ENCODE measurements at regions not wholly inside any gene's neighbourhood (a gene's known extent, or its start where the extent isn't known, plus 50 kb on each side); places are given as distances from the start of the nearest gene placed in this dataset.
"Not testable (repeated sequence)": the region's sequence is repeated elsewhere in the genome, so short reads cannot be mapped to it uniquely, and the experiment has no call there.

DNA sequence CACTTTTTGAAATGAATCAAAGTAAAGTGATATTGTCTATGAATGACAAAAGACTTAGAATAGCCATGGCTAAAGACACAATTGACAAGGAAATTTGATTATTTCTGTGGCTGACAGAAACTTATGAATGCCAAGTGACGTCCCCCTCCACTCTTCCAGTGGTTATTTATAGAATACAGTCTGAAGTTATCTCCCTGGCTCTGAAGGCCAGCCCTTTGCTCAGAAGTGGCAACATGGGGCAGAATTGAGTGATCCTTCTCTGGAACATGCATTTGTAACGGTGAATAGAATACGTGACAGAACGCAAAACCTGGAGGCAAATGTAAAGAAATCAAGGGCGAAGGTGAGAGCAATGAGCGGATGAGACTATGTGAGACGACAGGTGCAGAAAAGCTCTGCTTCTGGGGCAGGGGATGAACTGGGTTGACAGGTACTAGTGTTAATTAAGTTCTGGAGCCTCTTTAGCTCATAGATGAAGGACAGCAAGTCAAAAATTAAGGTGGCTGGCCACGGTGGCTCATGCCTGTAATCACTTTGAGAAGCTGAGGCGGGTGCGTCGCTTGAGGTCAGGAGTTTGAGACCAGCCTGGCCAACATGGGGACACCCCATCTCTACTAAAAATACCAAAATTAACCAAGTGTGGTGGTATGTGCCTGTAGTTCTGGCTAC lies 585.7 kb upstream of the B3GAT1 start:
- Mint-ChIP-seq H3K36me3 (no peaks in the 10 kb centered on the region), H3K9me3 (no peaks in the 10 kb centered on the region), H3K27ac (no peak overlapping the region), H3K4me1 (no peaks in the 10 kb centered on the region), H3K27me3 (peaks cover 17% of the 10 kb centered on the region), H3K4me3 (no peak overlapping the region)

DNA sequence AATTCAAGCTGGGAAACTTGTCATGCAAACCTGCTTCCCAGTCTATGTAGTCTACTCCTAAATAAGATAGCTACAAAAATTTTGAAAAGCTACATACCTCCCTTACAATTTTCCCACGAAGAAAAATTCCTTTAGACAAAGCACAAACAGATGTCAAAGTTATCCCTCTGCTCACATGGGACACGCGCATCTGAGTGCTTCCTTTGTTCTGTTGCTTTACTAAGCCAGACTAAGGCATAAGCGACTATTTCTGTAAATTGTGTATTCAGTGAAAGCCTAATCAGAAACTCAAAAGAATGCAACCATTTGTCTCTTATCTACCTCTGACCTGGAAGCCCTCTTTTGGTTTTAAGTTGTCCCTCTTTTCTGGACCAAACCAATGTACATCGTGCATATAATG lies 583.7 kb upstream of the B3GAT1 start:
- Mint-ChIP-seq H3K36me3 (no peaks in the 10 kb centered on the region), H3K27ac (no peak overlapping the region), H3K9me3 (no peaks in the 10 kb centered on the region), H3K4me3 (no peak overlapping the region), H3K4me1 (no peaks in the 10 kb centered on the region), H3K27me3 (peaks cover 19% of the 10 kb centered on the region)

DNA sequence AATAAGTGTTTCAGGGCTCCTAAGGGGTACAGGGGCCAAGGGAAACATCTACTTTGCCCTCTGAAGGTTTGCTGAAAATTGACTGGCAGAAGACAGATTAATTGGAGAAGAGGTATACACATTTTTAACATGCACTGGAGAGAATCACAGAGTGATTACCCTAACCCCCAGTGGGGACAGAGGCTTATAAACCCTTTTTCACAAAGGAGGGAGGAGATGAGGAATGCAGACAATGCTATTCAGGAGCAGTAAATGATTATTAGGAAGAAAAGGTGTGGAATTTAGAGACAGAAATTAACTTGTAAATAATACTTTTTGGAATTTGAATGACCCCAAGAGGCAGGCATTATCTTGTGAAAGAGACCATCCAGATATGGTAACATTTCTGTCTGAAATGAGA lies 582.4 kb upstream of the B3GAT1 start:
- no peaks in the 10 kb centered on the region for H3K36me3 Mint-ChIP-seq
- H3K27ac Mint-ChIP-seq, result no peak overlapping the region
- no peaks in the 10 kb centered on the region for H3K9me3 Mint-ChIP-seq
- H3K27me3 Mint-ChIP-seq, result peaks cover 19% of the 10 kb centered on the region
- H3K4me3 Mint-ChIP-seq, result no peak overlapping the region
- no peaks in the 10 kb centered on the region for H3K4me1 Mint-ChIP-seq

DNA sequence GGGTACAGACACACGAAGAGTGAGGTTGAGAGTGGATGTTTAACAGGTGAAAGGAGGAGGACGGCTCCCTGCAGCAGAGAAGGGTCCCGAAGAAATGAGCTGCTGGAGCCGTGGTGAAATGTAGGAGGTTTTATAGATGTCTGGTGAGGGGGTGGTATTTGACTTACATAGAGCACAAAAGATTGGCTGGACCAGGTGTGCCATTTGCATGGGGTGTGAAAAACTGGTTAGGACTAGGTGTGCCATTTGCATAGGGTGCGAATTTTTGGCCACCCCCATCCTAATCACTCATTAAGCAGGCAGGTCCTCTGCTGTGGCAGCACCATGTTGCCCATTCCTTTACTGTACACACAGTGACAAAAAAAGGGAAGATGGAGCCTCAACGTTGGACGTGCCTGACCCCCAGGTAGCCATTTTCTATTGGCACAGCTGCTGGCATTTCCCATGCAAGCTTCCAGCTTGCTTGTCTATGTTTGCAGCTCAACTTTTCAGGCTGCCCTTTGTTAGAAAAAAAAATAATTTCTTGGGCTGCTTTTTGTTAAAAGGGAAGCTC lies 581.7 kb upstream of the B3GAT1 start:
- Mint-ChIP-seq H3K9me3 (no peaks in the 10 kb centered on the region), H3K4me3 (no peak overlapping the region), H3K27me3 (peaks cover 21% of the 10 kb centered on the region), H3K36me3 (no peaks in the 10 kb centered on the region), H3K4me1 (no peaks in the 10 kb centered on the region), H3K27ac (no peak overlapping the region)

DNA sequence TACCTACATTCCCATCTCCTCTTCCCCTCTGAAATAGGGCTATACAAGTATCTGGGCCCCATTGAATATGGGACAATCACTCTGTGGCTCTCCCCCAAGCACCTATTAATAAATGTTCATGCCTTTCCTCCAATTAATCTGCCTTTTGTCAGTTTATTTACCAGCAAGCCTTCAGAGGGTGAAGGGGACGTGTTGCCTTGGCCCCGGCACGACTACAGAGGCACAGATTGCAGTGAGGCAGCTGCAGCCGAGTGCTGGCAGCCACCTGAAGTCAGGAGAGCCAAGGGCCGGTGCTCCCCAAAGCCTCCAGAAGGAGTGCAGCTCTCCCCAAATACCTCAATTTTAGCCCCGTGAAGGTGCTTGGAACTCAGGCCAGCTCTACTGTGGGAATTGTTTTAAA lies 580.9 kb upstream of the B3GAT1 start:
- H3K4me3 Mint-ChIP-seq, result no peak overlapping the region
- peaks cover 21% of the 10 kb centered on the region for H3K27me3 Mint-ChIP-seq
- no peaks in the 10 kb centered on the region for H3K4me1 Mint-ChIP-seq
- H3K9me3 Mint-ChIP-seq, result no peaks in the 10 kb centered on the region
- H3K27ac Mint-ChIP-seq, result no peak overlapping the region
- no peaks in the 10 kb centered on the region for H3K36me3 Mint-ChIP-seq

DNA sequence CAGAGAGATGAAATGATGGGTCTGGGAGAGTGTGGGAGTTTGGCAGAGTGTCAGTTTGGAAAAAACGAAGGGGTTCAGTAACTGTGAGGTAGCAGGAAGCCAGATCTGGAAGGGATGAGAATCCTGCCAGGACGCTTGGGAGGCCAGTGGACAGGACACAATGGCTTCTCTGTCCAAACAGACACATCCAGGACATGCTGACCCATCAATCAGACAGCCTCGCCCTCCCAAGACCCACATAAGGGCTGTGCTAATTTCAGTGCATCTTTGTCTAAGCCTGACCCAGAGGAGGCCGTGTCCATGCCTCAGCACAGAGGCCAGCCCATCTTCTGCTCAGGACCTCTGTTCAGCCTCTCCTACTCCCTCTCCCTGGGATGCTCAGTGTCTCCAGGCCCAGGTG lies 576.5 kb upstream of the B3GAT1 start:
- Mint-ChIP-seq H3K27me3 (peaks cover 18% of the 10 kb centered on the region), H3K4me3 (no peak overlapping the region)

DNA sequence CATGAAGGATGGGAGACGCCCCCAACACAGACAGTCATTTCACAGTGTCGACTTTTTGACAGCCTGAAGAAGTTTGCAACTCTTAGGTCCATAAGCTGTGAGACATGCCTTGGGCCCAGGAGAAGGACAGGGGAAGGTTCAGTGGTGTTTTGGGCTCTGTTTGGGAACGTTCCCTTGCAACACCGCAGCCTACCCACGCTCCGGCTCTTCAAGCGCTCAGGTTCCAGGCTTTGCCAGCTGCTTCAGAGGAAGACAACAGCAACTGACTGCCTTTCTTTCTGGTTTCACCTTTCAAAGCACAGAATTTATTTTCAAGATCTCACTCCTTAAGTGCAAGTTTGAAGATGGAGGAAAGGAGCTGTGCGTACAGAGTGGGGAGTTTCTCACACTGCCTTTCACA lies 575.8 kb upstream of the B3GAT1 start:
- H3K27ac Mint-ChIP-seq, result no peak overlapping the region
- H3K36me3 Mint-ChIP-seq, result no peaks in the 10 kb centered on the region
- H3K27me3 Mint-ChIP-seq, result peaks cover 13% of the 10 kb centered on the region
- peaks cover 8% of the 10 kb centered on the region for H3K4me1 Mint-ChIP-seq
- no peaks in the 10 kb centered on the region for H3K9me3 Mint-ChIP-seq
- H3K4me3 Mint-ChIP-seq, result no peak overlapping the region

More for the DNA sequence above, 576.5 kb upstream of the B3GAT1 start:
- Mint-ChIP-seq H3K36me3 (no peaks in the 10 kb centered on the region), H3K27ac (no peak overlapping the region), H3K4me1 (peaks cover 8% of the 10 kb centered on the region), H3K9me3 (no peaks in the 10 kb centered on the region)

DNA sequence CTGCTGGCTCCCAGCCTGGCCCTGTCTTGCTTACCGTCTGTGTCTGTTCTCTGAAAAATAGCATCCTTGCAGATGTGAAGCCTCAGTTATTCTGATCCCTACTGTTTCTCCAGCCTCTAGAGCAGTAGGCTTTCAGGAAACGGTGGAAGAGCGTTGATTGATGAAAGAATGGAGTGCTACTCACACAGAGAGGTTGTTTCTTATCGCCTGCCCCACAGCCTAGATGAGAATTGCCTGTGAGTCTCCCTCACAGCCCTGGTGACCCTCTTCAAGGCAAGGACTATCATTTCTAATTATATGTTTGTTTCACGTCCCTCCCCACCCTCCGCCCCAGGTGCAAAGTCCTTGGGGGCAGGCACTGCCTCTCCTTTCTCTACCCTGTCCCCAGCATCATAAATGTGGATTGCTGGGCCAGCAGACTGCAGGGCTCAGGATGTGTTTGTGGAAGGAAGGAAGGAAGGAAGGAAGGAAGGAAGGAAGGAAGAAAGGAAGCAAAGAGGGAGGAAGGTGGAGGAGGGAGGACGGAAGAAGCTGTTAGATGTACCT lies 575.3 kb upstream of the B3GAT1 start:
- no peak overlapping the region for H3K4me3 Mint-ChIP-seq
- H3K4me1 Mint-ChIP-seq, result peaks cover 8% of the 10 kb centered on the region
- peaks cover 12% of the 10 kb centered on the region for H3K27me3 Mint-ChIP-seq
- H3K36me3 Mint-ChIP-seq, result no peaks in the 10 kb centered on the region
- no peak overlapping the region for H3K27ac Mint-ChIP-seq
- H3K9me3 Mint-ChIP-seq, result no peaks in the 10 kb centered on the region

DNA sequence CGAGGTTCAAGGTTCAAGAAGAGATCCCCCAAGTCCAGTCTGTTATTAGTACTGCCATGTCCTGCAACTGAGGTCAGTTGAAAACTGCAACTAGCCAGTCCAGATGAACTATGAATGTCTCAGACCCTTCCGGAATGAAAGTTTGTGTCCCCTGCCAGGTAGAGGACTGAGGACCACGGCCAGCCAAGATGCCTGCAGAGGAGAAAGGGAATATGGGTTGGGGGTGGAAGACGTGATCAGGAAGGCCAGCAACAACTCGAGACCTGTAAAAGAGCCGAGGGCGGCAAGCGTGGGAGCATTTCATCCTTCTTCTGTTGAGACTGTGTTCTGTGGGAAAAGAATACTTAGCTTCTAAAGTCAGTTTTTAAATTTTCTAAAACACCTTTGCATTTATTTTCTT lies 572.4 kb upstream of the B3GAT1 start:
- Mint-ChIP-seq H3K9me3 (no peaks in the 10 kb centered on the region), H3K4me1 (peaks cover 8% of the 10 kb centered on the region), H3K27ac (no peak overlapping the region), H3K4me3 (no peak overlapping the region), H3K36me3 (no peaks in the 10 kb centered on the region), H3K27me3 (peaks cover 13% of the 10 kb centered on the region)

DNA sequence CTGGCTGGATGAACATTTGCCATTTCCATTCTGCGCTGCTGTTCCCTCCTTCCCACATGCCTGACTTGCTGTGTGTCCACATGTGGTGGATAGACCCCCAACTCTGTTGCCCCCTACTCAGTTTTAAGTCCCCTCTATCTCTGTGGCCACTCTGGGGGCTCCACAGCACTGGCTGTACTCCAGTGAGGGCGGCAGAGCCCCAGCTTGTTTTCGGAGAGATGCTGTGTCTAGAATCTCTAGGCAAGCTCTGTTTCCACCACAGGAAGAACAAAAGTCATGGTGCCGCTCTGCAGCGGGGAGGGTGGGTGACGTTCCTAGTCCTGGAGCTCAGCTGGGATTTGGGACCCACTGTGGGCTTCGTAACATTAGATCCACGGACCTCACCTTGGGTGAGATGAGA lies 570.4 kb upstream of the B3GAT1 start:
- H3K4me1 Mint-ChIP-seq, H3K36me3 Mint-ChIP-seq, H3K4me3 Mint-ChIP-seq, H3K9me3 Mint-ChIP-seq, H3K27ac Mint-ChIP-seq: not testable (repeated sequence)
- H3K27me3 Mint-ChIP-seq, result peaks cover 11% of the 10 kb centered on the region

DNA sequence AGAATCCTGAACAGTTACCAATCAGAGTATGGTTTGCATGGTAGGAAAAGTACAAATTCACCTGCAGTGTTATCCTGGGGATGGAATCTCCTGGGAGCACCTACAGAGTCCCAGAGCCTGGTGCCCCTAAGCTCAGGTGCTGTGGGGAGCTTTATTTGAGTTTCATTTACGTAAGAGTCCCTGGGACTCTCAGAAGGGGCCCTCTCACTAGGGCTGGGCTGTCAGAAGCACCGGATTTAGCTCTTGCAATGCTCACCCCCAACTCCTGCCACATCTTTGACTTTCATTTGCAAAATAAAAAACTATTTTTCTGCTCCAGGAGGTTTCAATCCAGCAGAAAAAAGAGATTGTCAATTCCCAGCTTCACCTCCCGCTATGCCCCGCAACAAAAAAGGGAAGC lies 569.8 kb upstream of the B3GAT1 start:
- Mint-ChIP-seq H3K4me1 (peaks cover 8% of the 10 kb centered on the region), H3K36me3 (no peaks in the 10 kb centered on the region), H3K4me3 (no peak overlapping the region), H3K27ac (no peak overlapping the region), H3K9me3 (no peaks in the 10 kb centered on the region), H3K27me3 (peaks cover 11% of the 10 kb centered on the region)

DNA sequence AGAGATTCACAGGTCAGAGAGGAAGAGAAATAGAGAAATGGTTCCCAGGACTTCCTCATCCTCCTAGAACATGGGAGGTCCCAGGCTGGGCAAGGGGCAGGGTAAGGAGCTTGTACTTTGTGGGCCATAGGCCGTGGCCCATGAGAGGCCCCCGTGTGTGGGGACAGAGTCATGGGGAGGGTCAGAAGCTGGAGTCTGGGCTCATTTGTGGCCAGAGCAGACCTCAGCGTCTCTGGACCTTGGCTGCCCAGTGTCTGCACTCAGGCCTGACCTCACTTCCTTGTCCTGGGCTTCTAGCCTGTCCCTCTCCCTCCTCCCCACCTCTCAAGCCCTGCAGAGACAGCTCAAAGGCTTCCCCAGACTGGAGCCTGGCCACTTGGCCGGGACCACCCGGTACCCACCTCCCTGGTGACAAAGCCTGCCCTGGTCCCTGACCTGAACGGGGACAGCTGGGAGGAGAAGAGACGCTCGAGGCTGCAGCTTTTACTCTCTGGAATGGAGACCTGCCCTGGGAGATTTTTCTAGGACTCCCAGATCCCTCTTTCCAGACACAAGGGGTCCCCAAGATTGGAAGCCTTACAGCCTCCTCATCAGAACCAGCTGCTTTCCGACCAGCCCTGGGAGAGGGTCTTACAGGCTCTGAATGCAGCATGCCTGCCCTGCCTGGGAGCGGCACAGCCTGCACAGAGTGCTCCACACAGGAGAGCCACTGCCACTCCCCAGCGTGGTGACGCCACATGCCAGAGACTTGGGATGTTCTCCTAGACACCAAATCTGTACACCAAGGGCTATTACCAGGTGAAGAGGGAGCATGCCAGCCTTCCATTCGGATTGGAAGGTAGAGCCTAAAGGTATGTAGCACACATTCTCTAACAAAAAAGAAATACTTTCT lies 569.0 kb upstream of the B3GAT1 start:
- peaks cover 8% of the 10 kb centered on the region for H3K4me1 Mint-ChIP-seq
- H3K36me3 Mint-ChIP-seq, result no peaks in the 10 kb centered on the region
- peaks cover 11% of the 10 kb centered on the region for H3K27me3 Mint-ChIP-seq
- no peaks in the 10 kb centered on the region for H3K9me3 Mint-ChIP-seq
- no peak overlapping the region for H3K27ac Mint-ChIP-seq
- no peak overlapping the region for H3K4me3 Mint-ChIP-seq

DNA sequence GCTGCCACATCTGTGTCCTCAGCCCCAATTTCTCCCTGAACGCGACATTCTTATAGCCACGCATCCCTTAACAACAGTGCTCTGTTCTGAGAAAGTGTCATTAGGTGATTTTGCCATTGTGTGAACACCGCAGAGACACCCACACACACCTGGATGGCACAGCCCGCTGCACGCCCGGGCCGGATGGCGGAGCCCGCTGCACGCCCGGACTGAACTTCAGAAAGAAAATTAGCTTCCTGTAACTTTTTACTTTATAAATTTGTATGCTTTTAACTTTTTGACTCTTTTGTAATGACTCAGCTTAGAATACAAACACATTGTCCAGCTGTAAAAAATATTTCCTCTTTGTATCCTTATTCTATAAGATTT lies 567.0 kb upstream of the B3GAT1 start:
- not testable (repeated sequence) for H3K27ac Mint-ChIP-seq, H3K4me3 Mint-ChIP-seq, H3K9me3 Mint-ChIP-seq, H3K27me3 Mint-ChIP-seq, H3K4me1 Mint-ChIP-seq, H3K36me3 Mint-ChIP-seq

DNA sequence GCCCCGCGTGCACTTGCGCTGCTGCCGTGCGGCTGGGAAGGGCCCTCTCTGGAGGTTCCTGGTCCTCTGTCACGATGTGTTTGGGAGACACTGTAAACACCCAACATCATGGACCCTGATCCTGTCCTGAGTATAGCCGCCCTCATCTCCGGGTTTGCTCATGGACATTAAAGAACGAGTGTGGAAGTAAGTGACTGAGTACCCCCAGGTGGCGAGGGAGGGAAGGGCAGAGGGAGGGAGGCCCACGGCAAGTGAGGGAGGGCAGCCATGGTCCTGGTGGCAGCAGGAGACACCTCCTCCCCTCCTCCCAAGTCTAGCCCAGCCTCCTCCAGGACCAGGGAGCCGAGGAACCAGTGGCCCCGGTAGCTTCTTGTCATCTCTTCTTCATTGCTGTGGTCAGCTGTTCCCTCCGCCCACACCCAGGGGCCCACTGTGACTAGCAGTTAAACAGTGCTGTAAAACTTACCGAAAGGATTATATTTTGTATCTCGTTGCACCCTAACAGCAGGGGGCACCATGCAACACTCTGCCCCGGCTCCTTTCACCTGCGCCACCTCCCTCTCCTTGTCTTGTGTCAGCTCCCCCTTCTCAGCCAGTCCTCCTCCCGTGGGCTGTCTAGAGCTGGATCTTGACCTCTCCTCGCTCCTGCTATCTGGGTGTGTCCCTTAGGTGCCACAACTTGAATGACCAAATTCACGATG lies 566.5 kb upstream of the B3GAT1 start:
- H3K27me3 Mint-ChIP-seq, result peaks cover 2% of the 10 kb centered on the region
- no peaks in the 10 kb centered on the region for H3K9me3 Mint-ChIP-seq
- no peaks in the 10 kb centered on the region for H3K36me3 Mint-ChIP-seq
- H3K27ac Mint-ChIP-seq, result no peak overlapping the region
- no peaks in the 10 kb centered on the region for H3K4me1 Mint-ChIP-seq
- no peak overlapping the region for H3K4me3 Mint-ChIP-seq

DNA sequence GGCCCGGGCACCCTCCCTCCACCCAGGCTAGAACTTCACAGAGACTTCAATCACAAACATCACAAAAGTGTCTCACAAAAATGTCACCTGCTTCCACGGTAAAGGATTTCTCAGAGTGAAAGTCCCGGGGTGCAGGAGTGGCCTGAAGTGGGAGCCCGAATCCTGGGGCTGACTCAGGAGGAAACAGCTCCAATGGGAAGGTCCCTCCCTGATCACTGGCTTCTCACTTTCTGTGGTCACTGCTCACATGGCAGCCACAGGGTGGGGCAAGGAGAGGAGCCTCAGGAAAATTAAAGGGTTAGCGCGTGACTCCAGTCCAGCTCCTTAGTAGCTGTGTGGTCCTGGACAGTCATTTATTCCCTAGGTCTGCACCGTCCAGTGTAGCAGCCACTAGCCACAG lies 564.5 kb upstream of the B3GAT1 start:
- Mint-ChIP-seq H3K27me3 (peaks cover 6% of the 10 kb centered on the region), H3K36me3 (no peaks in the 10 kb centered on the region), H3K4me1 (no peaks in the 10 kb centered on the region), H3K4me3 (no peak overlapping the region), H3K9me3 (no peaks in the 10 kb centered on the region), H3K27ac (no peak overlapping the region)
